GM12874 (cell line): ENCODE measurements at regions not wholly inside any gene's neighbourhood (a gene's known extent, or its start where the extent isn't known, plus 50 kb on each side); places are given as distances from the start of the nearest gene placed in this dataset.

Experiments used
- CTCF ChIP-seq: IDR thresholded peaks from 2 replicates; pipeline ENCODE4 v1.5.1; 2011; ENCODE audit warnings: low read depth, mild to moderate bottlenecking, control low read depth, low read length, moderate library complexity; ENCODE audit not compliant: insufficient read depth

DNA sequence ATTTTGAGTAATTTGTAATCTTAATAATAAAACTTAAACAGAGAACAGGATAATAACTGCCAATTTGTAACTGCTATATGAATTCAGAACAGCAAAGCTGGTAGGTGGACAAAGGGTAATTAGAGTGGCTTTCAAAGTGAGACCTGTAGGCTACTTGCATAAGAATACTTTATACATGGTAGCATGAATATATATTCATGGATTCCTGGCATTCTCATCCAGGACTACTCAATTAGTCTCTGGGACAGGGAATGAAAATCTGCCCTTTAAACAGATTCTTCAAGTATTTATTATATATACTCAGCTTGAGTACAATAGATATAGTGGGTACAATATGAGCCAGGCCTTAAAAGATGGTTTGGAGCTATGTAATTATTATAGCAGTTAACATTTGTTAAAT, 419.9 kb downstream of the PIK3C3 start:
- no peak for TF ChIP-seq CTCF

DNA sequence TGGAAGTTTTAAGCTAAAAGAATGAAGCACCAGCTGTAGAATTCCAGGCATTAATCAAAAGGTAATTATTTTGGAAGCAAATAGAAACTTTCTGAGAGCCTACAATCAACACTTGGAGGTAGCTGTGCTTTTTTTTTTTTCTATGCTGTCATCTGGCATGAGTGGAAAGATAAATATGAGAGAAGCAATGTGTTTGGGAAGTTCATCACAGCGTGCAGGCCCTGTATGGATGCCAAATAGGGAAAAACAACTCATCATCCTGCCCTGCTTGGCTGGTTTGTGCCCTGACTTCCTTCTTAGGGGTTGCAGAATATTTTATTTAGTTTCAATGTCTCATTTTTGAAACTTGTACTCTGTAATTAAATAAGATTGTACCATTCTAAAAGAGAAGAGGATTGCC, 437.4 kb downstream of the PIK3C3 start:
- no peak for TF ChIP-seq CTCF

DNA sequence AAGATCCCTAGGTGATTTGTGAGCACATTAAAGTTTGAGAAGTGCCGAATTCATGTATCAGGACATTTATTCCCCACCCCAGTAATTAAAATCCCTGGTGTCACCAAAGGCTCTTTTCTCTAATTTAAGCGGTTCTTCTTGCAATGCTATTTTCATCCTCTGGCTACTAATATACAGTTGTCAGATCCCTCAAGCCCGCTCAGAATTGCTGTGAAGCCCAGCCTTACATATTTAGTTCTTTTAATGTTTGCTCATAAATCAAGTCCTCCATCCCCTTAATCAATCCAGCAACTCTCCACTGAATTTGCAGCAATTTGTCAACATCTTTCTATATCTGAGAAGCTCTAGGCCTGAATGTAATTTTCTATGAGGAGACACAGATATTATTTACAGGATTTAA, 437.9 kb downstream of the PIK3C3 start:
- no peak for TF ChIP-seq CTCF

DNA sequence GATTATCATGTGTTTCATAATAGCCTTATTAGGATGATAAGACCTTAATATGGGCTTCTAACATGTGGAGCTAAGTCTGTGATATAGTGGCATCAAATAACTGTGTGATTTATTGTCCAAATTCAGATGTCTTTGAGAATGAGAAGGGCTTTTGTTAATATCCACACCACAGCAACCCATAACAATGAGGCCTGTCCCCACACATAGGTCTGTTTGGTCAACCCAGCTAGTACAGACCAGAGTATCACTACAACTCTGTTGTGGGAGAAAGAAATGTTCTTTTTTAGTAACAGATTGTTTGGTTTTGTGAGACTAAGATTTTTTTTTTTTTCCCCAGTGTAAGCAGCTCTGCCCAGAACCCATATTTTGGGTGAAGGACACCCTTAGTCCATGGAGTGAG, 439.2 kb downstream of the PIK3C3 start:
- no peak for TF ChIP-seq CTCF

DNA sequence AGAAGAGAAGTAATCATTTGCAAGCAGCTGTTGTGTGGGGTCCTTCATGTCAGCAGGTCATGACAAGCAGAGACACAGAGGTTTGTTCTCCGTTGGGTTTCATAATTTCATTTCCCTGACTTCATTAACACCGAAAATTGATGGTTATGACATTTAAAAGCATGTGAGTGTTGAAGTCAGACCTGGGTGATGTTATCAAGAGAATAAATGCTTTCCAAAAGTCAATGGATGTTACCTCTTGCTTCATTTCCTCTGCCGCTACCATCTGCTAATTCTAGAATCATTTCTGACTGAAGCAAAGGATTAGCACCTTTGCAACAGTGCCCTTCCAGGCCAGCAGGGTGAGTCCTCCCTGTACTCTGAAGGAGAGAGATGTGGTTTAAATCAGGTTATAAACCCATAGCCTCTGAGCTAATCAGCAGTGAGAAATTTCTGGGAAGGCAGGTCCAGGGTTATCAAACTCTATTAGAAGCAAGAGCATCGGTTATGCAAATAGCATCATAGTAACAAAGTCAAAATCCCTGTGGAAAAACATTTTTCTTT, 446.2 kb downstream of the PIK3C3 start:
- TF ChIP-seq CTCF = no peak

- no peak for TF ChIP-seq CTCF
Observed at GRCh38 chr18:42404151-42404550, 449.1 kb downstream of the PIK3C3 start.

DNA sequence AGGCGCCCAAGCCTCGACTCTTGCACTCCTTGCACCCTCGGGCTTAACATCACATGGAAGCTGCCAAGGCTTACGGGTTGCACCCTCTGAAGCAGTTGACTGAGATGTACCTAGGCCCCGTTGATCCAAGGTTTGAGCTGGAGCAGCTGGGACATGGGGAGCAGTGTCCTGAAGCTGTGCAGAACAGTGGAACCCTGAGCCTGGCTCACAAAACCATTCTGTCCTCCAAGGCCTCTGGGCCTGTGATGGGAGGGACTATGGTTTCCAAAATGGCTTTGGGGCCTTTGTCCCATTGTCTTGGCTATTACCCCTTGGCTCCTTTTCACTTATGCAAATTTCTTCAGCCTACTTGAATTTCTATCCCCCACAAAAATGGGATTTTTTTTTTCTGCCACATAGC, 454.0 kb downstream of the PIK3C3 start:
- no peak for TF ChIP-seq CTCF

DNA sequence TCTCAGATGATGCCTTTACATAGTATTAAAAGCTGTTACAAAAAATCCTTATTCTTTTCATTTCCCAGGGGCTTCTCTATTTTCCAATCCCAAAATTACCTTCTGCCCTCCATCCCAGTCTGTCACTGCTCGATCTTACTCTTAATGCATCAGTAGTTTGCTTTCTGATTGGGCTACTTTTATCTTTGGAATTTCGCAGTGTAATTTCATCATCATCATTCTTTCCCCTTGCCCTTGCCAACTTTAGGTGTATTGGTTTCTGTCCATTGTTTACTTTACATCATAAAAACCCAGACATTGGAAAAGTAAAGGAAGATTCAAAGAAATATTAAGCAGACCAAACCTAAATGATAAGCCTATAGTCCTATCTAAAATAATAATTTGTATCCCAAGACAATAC, 457.2 kb downstream of the PIK3C3 start:
- no peak for TF ChIP-seq CTCF
